Stimulated activated CD4-positive, alpha-beta T cell treated with anti-CD3 and anti-CD28 coated beads, TNF-alpha, amount 100 ng/mL, for 24 hours (primary cell): ENCODE measurements at regions not wholly inside any gene's neighbourhood (a gene's known extent, or its start where the extent isn't known, plus 50 kb on each side); places are given as distances from the start of the nearest gene placed in this dataset.
"Not testable (repeated sequence)": the region's sequence is repeated elsewhere in the genome, so short reads cannot be mapped to it uniquely, and the experiment has no call there.

Source experiments
- DNase-seq, 3 experiments: peaks; one replicate each; pipeline ENCODE4 v3.0.0-alpha.2; 2020; ENCODE audit warnings: low read depth in 3 of 3

DNA sequence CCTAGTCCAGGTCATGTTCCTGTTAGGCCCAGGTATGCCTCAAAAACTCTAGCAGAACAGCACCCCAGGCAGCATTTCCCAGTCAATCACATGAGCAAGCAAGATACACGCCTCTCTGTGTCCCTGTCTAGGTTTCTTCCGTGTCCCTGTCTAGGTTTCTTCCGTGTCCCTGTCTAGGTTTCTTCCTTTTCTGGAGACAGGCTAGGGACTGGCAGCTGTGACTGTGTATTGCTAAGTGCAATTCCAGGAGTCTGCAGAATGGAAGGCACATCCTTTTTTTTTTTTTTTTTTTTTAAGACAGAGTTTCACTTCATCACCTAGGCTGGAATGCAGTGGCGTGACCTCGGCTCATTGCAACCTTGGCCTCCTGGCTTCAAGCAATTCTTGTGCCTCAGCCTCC, 77.6 kb downstream of the SETD4 start:
- no peak for DNase-seq

DNA sequence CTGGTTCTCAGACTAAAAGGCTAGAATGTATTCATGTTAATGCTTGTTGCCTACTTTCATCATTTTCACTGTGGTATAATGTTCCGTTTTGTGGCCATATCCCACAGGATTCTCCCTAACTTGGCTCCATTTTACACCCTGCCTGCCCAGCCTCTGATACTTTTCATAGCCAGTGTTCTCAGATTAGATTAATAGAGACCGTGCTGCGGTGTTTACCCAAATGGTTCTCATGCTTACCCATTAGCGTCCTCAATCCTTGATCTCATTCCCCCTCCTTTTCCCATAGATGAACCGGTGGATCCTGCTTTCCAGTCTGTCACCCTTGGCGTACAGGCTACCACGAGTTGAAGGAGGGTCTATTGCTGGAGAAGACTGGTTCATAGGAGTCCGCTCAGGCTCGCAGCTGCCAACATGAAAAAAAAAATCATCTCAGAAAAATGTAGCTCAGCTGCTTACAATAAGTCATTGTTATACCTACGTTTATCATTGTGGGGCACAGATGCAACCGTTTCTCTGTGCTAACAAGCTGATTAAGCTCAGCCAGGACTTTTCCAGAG, 78.7 kb downstream of the SETD4 start:
- no peak for DNase-seq

DNA sequence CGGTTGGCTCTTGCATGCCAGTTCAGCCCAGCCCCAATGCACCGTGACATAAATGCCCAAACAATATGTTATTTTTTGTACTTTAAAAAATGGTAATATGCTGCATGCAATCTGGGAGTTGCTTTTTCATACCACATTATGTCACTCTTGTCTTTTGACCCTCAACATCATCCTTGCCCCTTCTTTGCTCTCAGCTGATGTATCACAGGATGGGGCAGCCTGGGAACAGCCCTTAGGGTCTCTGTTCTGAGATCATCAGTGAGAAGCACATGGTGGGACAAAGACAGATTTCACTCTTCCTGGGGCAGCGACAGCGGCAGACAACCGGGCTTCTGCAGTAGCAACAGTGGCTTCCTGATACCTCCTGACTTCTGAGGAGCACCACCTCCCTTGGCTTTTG, 79.5 kb downstream of the SETD4 start:
- DNase-seq = no peak

GRCh38 chr21:35977860-35978259, 82.5 kb downstream of the SETD4 start:
- DNase-seq = not testable (repeated sequence)

DNA sequence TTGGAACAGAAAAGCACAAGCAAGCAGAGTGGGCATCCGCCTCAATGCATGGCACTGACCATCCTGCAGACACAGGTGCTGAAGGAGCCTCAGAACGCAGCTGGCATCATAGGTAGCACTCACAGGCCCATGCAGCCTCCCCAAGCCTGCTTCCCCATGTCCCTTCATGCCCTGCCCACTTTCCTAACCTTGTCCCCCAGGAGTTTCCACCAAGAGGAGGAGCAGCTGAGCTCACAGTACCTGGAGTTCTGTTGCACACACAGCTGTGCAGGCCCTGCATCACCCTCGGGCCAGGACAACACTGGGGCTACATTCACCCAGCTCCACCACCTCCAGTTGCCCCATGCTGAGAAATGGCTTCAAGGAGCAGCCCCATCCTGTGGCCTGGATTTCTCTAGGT, 83.4 kb downstream of the SETD4 start:
- DNase-seq = no peak

DNA sequence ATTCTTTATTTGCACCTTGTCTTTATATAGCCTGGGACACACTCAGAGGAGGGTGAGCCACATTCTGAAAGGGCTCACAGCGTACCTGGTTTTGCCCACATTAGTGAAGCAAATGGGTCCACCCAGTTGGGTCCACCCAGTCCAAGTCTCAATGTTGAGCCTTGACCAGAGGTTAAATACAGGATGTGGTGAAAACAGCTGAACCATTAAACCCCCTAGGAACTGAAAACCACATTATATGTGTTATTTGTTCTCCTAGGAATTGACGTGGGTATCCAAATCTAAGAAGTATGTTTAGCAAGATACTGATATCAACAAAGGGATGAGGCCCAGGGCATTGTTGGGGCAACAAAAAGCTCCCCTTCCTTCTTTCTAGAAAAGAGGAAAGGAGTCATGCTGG, 83.8 kb downstream of the SETD4 start:
- no peak for DNase-seq

DNA sequence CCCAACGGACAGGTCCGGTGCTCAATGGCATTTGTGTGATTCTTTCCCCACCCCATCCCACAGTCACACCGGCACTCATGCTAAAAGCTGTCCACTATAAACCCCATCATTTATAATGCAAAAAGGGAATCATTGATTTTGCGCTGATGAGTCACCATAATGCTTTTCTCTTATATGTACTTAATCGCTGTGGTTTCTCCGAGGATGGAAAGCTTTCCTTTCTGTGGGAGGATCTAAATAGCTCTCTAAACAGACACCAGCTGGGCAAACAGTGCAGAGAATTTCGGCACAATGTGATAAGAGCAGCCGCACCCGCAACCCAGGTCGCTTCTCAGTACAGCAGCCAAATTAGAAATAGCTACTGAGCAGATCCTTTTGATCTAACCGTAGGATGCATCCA, 85.6 kb downstream of the SETD4 start:
- no peak for DNase-seq

DNA sequence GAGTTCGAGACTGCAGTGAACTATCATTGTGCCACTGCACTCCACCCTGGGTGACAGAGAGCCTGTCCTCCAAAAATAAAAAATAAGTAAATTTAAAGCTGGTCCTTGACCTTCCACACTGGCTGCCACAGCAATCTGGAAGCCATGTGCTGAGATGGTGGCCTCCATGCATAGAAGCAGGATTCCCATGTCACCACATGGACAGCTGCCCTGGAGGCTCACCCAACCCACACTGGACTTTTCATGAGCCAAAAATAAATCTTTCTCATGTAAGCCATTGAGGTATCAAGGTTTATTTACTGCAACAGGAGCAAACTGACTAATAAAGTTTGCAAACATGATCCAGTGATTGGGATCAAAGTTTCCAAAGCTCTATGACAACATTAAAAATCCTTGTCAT, 88.5 kb downstream of the SETD4 start:
- no peak for DNase-seq

DNA sequence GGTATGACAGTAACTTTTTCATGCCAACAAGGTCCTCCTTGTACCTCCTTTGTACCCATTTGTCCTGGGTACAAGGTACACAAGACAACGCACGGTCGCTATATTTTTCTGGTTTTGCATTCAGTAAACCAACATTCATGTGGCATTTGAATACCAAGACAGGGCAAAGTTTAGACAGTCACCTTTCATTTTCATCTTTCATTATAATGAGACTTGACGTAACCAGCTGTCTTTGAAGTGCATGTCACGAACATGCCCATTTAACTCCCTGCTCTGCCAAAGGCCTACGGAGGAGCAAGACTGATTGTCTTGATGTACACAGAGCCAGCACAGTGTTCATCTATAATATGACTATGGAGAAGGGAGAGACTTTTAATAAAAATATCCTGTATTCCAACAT, 91.0 kb downstream of the SETD4 start:
- no peak for DNase-seq

- DNase-seq = no peak
These were observed 91.8 kb downstream of the SETD4 start for GRCh38 chr21:35968564-35968963.

DNA sequence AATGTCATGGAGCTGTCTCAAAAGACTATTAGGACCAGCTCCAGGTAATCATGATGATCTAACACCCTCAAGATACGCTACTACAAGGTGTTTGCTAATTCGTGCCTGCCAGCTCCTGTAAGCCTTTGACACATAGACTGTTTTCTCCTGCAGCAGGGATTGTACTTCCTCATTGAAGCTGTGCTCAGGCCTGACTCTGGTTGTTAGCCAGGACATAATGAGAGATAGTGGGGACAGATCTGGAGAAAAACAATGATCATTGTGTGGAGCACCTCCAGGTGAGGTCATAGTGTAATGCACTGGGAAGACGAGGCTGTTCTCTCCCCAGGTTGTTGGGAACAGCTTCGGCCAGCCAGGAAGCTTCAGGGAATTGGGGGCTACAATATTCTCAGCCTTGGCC, 94.6 kb downstream of the SETD4 start:
- no peak for DNase-seq

DNA sequence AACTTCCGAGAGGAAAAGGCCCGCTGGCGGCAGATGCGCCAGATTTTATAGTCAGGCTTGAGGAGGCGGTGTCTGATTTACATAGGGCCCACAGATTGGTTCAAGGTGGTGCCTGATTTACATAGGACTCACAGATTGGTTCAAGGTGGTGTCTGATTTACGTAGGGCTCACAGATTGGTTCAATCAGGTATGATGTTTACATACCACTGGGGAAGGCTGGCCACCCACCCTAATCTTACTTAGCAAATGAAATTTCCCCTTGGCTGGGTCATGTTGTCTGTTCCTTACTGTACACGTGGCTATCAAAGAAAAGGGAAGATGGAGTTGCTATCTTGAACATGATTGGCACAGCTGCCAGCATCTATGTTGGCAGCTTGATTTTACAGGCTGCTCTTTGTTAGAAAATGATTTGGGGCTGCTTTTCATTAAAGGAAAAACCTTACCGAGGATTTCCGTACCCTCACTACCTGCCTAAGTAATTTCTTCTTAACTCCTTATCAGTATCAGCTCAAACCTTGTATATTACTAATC, 96.3 kb downstream of the SETD4 start:
- no peak for DNase-seq

GRCh38 chr21:35962917-35963316, 97.4 kb downstream of the SETD4 start:
- no peak for DNase-seq

DNA sequence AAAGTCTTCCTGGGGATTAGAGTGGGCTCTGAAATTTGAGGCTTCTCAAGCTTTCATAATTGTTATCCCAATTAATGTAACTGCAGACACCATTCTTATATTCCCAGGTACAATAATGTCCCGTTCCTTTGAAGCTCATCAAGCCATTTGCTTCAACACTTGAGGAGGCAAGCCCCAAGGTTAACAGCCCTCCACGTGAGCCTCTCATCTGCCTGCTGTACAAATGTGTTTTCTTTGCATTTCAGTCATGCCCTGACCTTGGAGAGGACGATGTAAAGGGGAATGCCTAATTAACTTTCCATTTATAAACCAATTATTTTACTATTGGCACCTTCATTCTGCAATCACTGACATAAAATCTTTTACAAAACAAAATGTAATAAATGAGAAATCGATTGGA, 106.3 kb downstream of the SETD4 start:
- DNase-seq = no peak

- DNase-seq = no peak
These were observed 106.7 kb downstream of the SETD4 start for GRCh38 chr21:35953597-35953996.

GRCh38 chr21:35952651-35953340, 107.5 kb downstream of the SETD4 start:
- no peak for DNase-seq

DNA sequence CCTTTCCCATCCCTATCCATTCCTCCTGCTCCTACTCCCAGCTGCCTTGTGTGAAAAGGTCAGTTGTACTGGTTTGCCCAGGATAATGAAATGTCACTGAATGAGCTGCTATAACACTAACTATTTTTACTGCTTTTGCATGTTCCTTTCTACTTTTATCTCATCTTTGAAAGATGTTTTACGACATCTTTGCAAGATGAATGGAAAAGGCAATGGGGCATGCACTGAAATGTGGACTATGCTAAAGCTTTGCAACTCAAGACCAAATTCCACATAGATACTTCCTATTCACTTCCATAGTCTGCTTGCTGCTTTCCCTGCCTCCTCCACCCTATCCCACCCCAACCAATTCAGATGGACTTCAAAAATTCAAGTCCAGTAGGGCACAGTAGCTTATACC, 111.3 kb downstream of the SETD4 start:
- no peak for DNase-seq

GRCh38 chr21:35945089-35945671, 115.1 kb downstream of the SETD4 start:
- no peak for DNase-seq

DNA sequence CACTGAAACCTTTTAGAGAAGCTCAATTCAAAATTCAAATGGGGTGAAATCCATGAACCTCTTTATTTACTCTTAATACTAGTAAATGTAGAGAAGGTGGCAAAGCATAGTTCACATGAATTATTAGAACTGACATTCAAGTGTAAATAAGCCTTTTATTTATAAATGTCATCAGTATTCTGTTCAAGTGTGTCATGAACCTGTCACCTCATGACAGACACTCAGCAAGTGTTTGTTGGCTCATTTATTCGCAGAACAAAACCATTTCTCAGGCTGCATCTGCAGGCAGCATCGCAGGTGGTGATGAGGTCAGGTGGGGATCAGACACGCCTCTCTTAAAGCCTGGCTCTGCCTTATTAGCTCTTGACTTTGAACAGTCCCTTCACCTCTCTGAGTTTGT, 116.6 kb downstream of the SETD4 start:
- no peak for DNase-seq

DNA sequence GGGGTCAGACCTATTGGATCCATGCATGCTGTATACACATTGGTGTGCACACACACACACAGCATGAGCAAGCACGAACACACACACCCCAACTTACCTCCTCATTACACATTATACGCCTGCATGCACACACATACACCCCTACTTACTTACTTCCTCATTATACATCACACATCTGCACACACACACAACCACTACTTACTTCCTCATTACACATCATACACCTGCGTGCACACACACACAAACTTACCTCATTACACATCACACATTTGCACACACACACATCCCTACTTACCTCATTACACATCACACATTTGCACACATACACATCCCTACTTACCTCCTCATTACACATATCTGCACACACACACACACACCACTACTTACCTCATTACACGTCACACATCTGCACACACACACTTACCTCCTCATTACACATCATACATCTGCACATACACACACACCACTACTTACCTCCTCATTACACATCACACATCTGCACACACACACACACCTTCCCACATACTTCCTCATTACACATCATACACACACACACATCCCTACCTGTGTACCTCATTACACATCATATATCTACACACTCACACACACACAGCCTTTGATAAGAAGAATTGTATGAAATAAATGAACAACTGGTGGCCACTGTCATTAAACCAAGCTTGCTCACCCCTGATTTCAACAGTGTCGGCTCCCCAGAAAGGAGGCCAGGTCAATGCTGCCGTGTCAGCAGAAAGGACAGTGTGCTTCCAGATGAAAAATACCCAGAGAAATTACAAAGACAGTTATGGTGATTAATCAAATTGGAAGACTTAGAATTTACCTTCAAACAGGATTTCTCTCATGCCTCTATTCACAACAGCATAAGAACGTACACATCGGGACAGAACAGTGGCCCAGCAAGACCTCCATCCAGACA, 117.8 kb downstream of the SETD4 start:
- DNase-seq = no peak

DNA sequence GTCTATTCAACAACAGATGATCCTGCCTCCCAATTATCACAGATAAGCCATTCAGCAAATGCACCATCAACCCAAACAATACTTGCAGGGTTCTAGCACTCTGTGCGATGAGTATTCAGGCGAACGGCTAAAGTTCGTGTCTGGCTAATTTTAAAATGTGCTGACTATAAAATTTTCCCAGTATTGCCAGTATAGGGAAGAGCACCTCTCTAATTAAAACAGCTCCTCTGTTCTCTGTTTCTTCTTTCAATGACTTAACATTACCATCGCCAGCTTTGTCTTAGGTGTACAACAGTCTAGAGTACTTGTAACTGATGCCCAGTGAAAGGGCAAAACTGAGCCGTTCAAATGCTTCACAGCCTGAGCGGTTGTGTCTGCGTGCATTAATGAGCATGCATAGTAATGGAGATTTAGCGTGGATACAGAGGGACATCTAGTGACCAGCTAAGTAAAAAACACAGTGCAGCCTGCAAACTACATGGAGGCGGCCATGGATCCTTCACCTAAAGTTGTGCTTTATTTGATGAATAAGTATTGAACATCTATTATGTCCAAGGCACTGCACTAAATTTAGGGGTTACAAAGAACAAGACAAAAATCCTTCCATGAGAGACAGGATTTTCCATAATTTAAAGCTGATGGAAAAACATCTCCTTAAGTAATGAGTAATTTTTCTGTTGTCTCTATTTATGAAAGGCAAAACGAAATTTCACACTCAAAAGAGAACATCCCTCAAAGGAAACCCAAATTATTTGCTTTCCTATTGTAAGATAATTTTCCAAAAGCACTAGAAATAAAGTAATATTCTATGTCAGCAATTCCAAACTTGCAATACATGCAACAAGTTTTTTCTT, 120.0 kb downstream of the SETD4 start:
- DNase-seq = no peak
